Keratinocyte (primary cell): ENCODE measurements at regions not wholly inside any gene's neighbourhood (a gene's known extent, or its start where the extent isn't known, plus 50 kb on each side); places are given as distances from the start of the nearest gene placed in this dataset.

Experiments used
- DNase-seq: peaks from one replicate; pipeline ENCODE4 v3.0.0-alpha.2; 2011; ENCODE audit warnings: low read depth, missing footprints, low spot score
- FAIRE-seq: peaks from 2 replicates; lab custom pipeline; 2011; peaks lifted over from hg19 to GRCh38; lab: Jason Lieb, UNC
- H2AFZ ChIP-seq: 2 replicates; pipeline ENCODE4 v1.6.0; 2012; ENCODE audit warnings: low read length, control low read depth, inconsistent platforms; ENCODE audit not compliant: control insufficient read depth
- H3K27ac ChIP-seq: 2 replicates; pipeline ENCODE4 v1.5.1; 2011; ENCODE audit warnings: low read length; ENCODE audit not compliant: control insufficient read depth, insufficient read depth
- H3K27me3 ChIP-seq: 3 replicates; pipeline ENCODE4 v1.6.0; 2011; ENCODE audit warnings: low read length; ENCODE audit not compliant: control insufficient read depth, insufficient read depth; ENCODE audit errors: extremely low read depth
- H3K36me3 ChIP-seq, 2 experiments: 2 replicates in 1 of 2; 3 replicates in 1 of 2; pipeline ENCODE4 v1.5.1; 2011; ENCODE audit warnings: low read length in 2 of 2, mild to moderate bottlenecking in 1 of 2; ENCODE audit not compliant: control insufficient read depth in 2 of 2, insufficient read depth in 2 of 2; ENCODE audit errors: extremely low read depth in 1 of 2
- H3K4me1 ChIP-seq: 3 replicates; pipeline ENCODE4 v1.5.1; 2011; ENCODE audit warnings: low read length; ENCODE audit not compliant: control insufficient read depth, insufficient read depth; ENCODE audit errors: extremely low read depth
- H3K4me2 ChIP-seq: 3 replicates; pipeline ENCODE4 v1.6.0; 2011; ENCODE audit warnings: low read depth, low read length; ENCODE audit not compliant: control insufficient read depth, insufficient read depth; ENCODE audit errors: extremely low read depth
- H3K4me3 ChIP-seq, 3 experiments: fragments of 200-600 bp in 1 of 3; sonication (generic) in 1 of 3; 2 replicates in 2 of 3; 3 replicates in 1 of 3; pipeline ENCODE4 v1.5.1; 2011 to 2016; ENCODE audit warnings: low read length in 3 of 3, mild to moderate bottlenecking in 3 of 3, control low read depth in 2 of 3, inconsistent platforms in 1 of 3, low read depth in 1 of 3, mixed read lengths in 1 of 3, mixed run types in 1 of 3, moderate library complexity in 1 of 3; ENCODE audit not compliant: control insufficient read depth in 2 of 3, insufficient read depth in 2 of 3; ENCODE audit errors: extremely low read depth in 1 of 3
- H3K79me2 ChIP-seq: 2 replicates; pipeline ENCODE4 v1.6.0; 2012; ENCODE audit warnings: low read length; ENCODE audit not compliant: control insufficient read depth, insufficient read depth
- H3K9ac ChIP-seq: 3 replicates; pipeline ENCODE4 v1.6.0; 2011; ENCODE audit warnings: low read length; ENCODE audit not compliant: control insufficient read depth, insufficient read depth; ENCODE audit errors: extremely low read depth
- H3K9me1 ChIP-seq: 3 replicates; pipeline ENCODE4 v1.6.0; 2011; ENCODE audit warnings: low read length; ENCODE audit not compliant: control insufficient read depth, insufficient read depth; ENCODE audit errors: extremely low read depth
- H3K9me3 ChIP-seq: 2 replicates; pipeline ENCODE4 v1.5.1; 2012; ENCODE audit warnings: low read depth, low read length; ENCODE audit not compliant: control insufficient read depth
- H4K20me1 ChIP-seq: 3 replicates; pipeline ENCODE4 v1.6.0; 2011; ENCODE audit warnings: low read length; ENCODE audit not compliant: control insufficient read depth, insufficient read depth; ENCODE audit errors: extremely low read depth
- CTCF ChIP-seq, 3 experiments: IDR thresholded peaks in 1 of 3; conservative IDR thresholded peaks in 1 of 3; optimal IDR thresholded peaks in 1 of 3; 2 replicates in 2 of 3; 3 replicates in 1 of 3; pipeline versions ENCODE3 to v1.5.1; 2011; ENCODE audit warnings: low read length in 3 of 3, mild to moderate bottlenecking in 3 of 3, moderate library complexity in 2 of 3, control low read depth in 1 of 3, inconsistent platforms in 1 of 3; ENCODE audit not compliant: insufficient read depth in 2 of 3; ENCODE audit errors: extremely low read depth in 1 of 3
- EZH2 ChIP-seq: IDR thresholded peaks from one replicate; pipeline ENCODE4 v1.6.1; 2012; ENCODE audit warnings: inconsistent platforms, mild to moderate bottlenecking, low read length, moderate library complexity
- dilution Hi-C: fragments of 300-500 bp; cut with MboI; formaldehyde crosslinking; loops from one replicate; pipeline ENCODE4 v1.7.0; 2020; ENCODE audit warnings: low sequenced_read_pairs; ENCODE audit not compliant: extremely low pct_ligation_motif_present

- no peaks in the 10 kb centered on the region for H3K36me3 ChIP-seq
- no peak overlapping the region for H3K27ac ChIP-seq
- no peak overlapping the region for H2AFZ ChIP-seq
- dilution Hi-C loops: no loop called here
- DNase-seq (no peak), FAIRE-seq (no peak)
- no peaks in the 10 kb centered on the region for H4K20me1 ChIP-seq
- no peaks in the 10 kb centered on the region for H3K4me1 ChIP-seq
- H3K4me3 ChIP-seq: no peak overlapping the region
- H3K79me2 ChIP-seq: no peaks in the 10 kb centered on the region
- no peak overlapping the region for H3K4me2 ChIP-seq
- H3K9me1 ChIP-seq: no peaks in the 10 kb centered on the region
- H3K9me3 ChIP-seq: no peaks in the 10 kb centered on the region
- H3K9ac ChIP-seq: no peak overlapping the region
- no peak for TF ChIP-seq CTCF (optimal IDR thresholded peaks at IDR 0.05 in 1 of 3, IDR thresholded peaks at IDR 0.05 in 1 of 3, conservative IDR thresholded peaks at IDR 0.05 in 1 of 3; ENCODE audit: extremely low read depth in 1 of 3, insufficient read depth in 2 of 3, low read length in 3 of 3)
- TF ChIP-seq EZH2: no peak
- H3K27me3 ChIP-seq: no peaks in the 10 kb centered on the region
Measured at GRCh38 chr2:144644549-144644948, 124.6 kb upstream of the ZEB2 start.

GRCh38 chr2:144643537-144644336 is 123.8 kb upstream of the ZEB2 start:
- no peaks in the 10 kb centered on the region for H3K4me1 ChIP-seq
- H3K36me3 ChIP-seq: no peaks in the 10 kb centered on the region
- TF ChIP-seq EZH2 (no peak), CTCF (optimal IDR thresholded peaks at IDR 0.05 in 1 of 3, IDR thresholded peaks at IDR 0.05 in 1 of 3, conservative IDR thresholded peaks at IDR 0.05 in 1 of 3; ENCODE audit: extremely low read depth in 1 of 3, insufficient read depth in 2 of 3, low read length in 3 of 3) (no peak)
- H2AFZ ChIP-seq: no peak overlapping the region
- no peaks in the 10 kb centered on the region for H3K9me1 ChIP-seq
- H3K9me3 ChIP-seq: no peaks in the 10 kb centered on the region
- FAIRE-seq (no peak), DNase-seq (no peak)
- no peaks in the 10 kb centered on the region for H4K20me1 ChIP-seq
- no peak overlapping the region for H3K27ac ChIP-seq
- no peak overlapping the region for H3K9ac ChIP-seq
- H3K4me3 ChIP-seq: no peak overlapping the region
- no peak overlapping the region for H3K4me2 ChIP-seq
- H3K79me2 ChIP-seq: no peaks in the 10 kb centered on the region
- dilution Hi-C loops: no loop called here
- no peaks in the 10 kb centered on the region for H3K27me3 ChIP-seq
